DMS79 (cell line): ENCODE measurements at regions not wholly inside any gene's neighbourhood (a gene's known extent, or its start where the extent isn't known, plus 50 kb on each side); places are given as distances from the start of the nearest gene placed in this dataset.
"Not testable (repeated sequence)": the region's sequence is repeated elsewhere in the genome, so short reads cannot be mapped to it uniquely, and the experiment has no call there.

Source experiments
- DNase-seq: peaks from one replicate; lab custom pipeline; 2025; lab: John Stamatoyannopoulos, UW

DNA sequence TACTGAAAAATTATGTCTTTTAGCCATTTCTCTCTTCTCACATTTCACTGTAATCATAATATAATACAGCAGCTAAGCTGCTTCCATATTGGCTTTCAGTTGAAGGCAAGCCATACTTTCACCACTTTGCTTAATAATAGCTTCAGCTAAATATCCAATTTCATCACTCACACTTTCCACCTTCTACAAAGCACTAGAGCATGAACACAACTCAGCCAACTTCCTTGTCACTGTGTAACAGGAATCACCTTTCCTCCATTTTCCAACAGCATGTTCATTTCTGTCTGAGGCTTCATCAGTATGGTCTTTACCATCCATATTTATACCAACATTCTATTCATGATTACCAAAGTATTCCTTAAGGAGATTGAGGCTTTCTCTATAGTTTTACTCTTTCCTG lies 219.8 kb upstream of the CTSO start:
- DNase-seq, result no peak

DNA sequence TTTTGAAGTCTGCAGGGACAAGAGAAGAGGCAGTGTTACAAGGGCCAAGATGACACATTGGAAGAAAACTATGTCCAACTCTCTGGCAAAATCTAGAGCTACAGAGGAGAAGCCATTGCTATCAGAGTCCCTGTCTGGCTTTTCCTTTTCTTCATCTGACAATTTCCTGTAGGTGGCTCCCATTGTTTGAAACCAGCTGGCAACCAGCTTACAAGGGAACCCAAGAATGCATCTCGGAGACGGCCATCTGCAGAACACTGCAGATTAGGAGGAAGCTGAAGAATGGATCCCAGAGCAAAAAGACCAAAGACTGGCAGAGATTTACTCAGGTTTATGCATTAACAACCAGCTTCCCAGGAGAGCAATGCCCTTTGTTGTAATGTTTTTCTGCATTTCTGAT lies 216.2 kb upstream of the CTSO start:
- no peak for DNase-seq

DNA sequence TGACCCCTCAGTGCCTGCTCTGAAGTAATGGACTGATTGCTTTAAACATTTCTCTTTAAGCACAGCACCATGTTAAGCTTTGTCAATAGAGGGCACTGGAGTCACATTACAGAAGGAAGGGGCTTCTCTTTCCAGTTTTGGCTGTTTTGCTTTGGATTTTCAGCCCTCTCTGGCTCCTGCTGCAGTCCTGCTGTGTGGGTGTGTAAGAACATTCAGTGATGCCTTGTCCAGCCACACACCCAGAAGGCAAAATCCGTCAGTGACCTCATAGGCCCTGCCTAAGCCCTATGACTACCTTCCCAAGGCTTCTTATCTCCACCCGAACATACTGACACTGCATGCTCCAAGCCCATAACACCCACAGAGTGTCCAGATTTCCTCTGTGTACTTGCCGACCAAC lies 215.3 kb upstream of the CTSO start:
- no peak for DNase-seq

DNA sequence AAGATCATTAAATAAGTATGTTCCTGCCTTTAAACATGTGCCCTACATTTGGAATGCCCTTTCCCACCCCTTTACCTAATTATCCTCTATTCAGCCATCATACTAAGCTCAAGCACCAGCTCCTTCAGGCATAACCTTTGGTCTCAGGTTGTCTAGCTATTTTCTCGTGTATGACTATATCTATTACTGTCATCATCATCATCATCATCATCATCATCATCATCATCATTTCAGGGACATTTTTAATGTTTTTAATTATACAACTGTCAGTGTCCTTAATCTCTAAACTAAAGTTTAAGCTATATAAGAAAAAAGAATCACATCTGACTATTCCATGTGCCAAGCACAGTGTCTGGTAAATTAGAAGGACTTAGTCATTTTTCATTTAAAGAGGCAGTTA lies 214.6 kb upstream of the CTSO start:
- DNase-seq, result no peak

DNA sequence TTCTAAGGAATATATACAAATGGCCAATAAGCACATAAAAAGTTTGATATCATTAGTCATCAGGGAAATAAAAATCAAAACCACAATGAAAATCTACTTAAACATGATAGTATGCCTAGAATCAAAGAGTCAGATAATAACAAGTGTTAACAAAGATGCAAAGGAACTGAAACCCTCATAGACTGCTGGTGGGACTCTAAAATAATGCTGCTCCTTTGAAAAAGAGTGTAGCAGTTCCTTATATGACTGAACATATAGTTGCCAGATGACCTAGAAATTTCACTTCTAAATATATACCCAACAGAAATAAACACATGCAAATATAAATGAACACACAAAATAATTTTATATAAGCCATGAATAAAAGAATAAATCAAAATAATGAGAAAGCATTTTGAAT lies 205.1 kb upstream of the CTSO start:
- DNase-seq, result no peak

DNA sequence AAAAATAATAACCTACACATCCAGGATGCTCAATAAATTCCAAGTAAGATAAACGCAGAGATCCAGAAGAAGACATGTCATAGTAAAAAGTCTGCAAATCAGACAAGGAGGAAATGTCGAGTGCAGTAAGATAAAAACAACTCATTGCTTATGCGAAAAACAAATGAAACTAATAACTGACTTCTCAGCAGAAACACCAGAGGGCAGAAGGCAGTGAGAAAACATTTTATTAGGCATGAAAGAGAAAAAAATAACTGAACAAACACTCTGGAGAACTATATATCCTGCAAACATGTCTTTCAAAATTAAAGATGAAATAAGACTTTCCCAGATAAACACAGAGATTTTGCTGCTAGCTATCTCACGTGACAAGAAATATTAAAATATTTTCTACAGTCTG lies 201.3 kb upstream of the CTSO start:
- DNase-seq, result no peak

DNA sequence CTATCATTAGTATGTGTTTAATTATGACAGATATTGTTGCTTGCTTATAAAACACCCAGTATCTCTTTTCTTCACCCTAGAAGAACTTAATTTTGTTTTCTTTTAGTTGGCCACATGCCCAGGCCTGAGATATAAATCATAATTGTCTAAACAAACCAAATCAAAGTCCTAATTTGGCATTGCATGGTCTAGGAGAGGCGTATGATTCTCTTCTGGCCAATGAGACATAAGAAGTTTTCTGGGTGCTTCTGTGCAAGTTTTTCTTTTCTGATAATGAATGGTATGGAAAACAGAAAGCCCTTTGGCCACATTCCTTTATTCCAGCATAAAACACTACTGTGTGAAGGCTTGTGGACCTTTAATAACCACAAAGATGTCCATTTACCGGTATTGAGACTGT lies 192.9 kb upstream of the CTSO start:
- DNase-seq, result no peak

DNA sequence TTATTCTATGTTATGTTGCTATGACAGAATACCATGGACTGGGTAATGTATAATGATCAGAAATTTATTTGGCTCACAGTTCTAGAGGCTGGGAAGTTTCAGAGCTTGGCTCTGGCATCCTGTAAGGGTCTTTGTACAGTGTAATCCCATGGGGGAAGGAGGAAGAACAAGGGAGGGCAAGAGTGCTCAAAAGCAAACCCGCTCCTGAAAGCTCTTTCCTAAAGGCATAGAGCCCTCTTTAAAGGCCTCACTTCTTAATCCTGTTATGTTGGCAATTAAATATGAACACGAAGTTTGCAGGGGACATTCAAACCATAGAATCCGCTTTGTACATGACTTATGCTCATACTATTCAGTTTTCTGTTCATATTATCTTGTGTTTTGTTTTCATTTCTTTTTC lies 191.3 kb upstream of the CTSO start:
- DNase-seq, result no peak

DNA sequence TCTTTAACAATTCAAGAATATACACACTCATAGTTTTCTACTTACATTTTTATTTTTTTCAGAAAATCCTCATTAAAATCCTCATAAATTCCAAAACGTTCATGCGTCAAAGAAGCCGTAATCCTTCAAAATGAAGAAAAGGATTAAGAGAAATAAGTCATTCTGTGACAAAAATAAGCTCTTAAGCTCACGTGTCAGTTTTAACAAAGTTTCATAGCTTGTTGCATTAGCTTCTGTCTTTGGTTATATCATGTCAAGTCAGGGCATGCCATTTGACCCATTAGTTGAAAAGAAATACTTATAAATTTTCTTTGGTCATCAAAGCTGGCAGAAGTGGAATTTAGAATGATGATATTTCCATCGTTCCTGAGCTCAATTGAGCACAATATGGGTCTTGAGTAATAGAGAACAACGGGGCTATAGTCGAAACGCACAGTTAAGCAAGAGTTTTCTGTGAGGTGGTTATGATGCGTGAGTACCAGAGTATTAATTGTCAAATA lies 185.2 kb upstream of the CTSO start:
- DNase-seq, result no peak

DNA sequence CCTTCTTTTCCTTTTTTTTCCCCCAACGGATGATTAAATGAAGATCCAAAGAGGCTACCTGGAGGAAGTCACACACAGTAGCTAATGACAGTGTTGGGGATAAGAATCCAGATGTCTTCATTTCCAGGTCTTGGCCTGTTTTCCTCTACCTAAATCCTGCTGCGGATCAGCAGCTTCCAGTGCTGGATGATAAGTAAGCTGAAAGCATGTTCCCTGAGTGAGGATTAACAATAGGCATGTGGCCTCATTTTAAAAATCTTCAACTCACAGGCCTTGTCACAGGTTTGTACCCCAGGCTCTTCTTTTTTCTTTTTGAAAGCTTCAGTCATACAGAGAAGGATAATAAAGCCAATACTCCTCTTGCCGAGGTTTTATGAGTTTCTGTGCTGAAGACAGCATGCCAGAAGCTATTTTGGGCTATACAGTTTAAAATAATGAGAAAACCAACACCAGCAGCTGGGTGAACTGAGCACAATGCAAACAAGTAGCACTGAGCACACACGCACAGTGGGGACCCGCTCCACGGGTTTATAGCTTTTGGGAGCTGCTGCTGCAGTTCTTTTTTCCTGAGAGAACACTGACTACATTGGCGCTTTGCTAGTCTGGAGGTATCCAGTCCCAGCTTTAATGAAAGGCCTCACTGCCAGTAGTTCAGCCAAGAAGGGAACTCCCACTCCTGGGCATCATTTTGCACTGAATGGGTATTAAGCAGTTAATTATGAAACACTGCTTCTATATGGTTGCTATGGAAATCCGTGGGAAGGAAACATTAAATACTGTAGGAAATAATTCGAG lies 184.2 kb upstream of the CTSO start:
- DNase-seq, result no peak

DNA sequence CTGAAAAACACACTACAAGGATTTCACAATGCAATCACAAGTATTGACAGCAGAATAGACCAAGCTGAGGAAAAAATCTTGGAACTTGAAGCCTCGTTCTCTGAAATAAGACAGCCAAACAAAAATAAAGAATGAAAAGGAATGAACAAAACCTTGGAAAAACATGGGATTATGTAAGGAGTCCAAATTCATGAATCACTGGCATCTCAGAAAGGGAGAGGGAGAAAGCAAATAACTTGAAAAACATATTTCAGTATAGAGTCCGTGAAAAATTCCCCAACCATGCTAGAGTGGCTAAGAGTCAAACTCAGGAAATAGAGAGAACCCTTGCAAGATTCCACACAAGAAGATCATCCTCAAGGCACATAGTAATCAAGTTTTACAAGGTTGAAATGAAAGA lies 178.5 kb upstream of the CTSO start:
- no peak for DNase-seq

DNA sequence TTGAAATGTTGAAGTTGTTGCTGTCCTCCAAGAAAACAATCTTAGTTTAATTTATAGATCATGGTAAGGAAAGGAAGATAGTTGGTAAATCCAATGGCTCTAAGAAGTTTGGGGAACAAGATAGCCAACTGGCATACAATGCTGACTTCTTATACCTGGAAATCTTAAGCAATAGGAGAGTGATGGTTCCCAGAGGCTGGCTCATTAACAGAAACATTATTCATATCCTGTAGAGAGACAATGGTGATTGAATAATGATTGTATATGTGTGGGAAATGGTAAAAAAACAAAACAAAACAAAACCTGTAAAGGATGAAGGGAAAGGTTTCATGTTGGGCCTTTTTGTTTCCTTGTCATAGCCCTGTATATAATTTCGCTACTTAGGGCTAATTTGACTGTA lies 174.9 kb upstream of the CTSO start:
- DNase-seq, result no peak

DNA sequence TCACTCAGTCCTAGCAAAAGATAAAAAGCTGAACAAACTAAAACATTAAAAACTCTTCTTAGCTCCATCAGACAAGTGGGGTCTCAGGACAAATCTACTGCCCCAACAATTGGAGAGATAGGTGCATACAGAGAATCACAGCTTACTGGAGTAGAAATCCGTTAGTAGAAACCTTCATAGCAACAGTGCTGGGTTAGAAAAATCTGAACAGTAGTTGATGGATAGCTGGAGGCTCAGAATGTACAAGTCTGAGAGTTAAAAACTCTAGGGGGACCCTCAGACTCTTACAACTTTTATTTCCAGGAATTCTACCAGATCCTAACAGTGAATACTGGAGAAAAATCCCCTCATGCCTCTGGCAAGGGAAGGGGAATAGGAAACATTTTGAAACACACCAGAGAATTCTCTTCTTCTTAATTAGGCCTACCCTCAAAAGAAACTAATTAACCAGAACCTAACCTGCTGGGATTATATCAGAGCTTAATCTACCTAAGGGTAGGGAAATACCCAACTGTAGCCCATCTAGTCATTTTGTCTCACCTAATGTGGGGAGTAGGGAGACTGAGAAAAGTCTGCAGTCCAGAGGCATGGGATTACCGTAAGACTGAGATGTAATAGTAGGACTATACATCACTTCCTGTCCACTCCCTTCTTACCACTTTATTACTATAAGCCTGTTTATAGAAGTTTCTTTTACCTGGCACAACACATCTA lies 165.0 kb upstream of the CTSO start:
- DNase-seq, result no peak

DNA sequence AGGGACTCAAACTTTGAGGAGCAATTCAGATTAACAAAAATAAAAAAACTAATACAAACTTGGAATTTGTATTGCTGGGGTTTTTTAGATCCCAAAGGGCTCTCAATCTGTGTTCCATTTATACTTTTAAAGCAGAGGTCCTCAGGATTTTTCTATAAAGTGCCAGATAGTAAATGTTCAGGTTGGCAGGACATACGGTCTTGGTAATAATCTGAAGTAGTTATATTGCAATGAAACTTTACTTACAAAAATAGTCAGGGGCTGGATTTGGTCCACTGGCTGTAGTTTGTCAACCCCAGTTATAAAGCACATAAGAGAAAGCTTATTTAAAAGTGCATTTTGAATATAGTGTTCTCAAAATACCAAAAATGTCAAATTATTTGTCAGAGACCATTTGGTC lies 164.1 kb upstream of the CTSO start:
- no peak for DNase-seq

DNA sequence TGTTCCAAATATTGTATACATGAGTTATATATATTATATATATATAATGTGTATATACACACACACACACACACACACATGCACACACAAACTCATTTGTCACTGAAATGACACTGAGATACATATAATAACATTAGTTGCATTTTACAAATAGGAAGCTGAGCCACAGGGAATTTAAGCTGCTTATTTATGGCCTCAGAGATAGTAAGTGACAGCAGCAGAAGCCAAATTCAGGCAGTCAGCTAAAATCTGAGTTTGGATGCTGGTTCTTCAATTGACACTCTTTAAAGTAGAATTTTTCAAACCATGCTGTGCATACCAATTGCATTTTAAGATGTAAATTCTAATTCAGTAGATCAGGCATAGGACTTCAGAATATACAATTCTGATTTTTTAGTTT lies 163.3 kb upstream of the CTSO start:
- DNase-seq, result no peak

DNA sequence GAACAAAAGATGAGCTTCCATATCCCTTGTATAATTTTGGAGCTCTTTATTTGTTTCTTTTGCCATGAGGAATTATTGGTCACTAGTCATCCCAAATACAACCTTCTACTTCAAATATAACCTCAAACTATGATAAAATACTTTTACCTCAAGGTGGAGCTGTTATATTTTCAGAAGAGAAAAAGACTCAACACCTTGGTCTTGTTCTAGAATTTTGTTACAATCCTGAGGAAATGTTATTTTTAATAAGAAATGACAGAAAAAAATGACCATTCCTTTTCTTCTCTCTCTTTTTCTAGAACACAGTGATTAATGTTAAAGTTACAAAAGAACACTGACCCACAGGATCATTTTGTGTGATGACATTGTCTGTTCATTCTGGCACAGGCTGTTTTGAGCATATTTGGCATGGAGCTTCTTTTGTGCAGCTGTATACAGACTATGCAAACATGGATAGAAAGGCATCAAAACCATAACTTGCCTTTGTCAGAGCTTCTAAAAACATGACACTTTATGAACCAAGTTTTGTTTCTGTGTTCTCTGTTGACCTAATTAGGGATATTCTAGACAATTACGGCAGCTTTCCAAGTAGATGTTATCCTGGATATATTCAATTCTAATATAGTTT lies 159.6 kb upstream of the CTSO start:
- no peak for DNase-seq

DNA sequence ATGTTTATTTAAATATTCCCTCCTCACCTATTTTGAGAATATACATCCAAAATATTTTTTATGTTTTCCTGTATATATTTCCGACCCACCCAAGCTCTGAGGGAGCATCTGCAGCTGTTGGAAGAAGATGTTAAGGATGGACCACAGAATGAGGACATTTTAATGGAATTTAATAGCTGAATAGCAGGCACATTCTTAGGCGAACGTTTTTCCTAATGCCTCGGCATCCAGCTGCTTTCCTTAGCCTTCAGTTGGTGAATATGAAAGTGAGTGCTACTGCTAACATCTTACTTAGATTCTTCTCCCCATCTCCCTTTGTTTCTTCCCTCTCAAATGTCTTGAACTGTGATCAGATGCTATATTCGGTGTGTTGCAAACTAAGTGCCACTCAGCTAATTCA lies 158.0 kb upstream of the CTSO start:
- no peak for DNase-seq

DNA sequence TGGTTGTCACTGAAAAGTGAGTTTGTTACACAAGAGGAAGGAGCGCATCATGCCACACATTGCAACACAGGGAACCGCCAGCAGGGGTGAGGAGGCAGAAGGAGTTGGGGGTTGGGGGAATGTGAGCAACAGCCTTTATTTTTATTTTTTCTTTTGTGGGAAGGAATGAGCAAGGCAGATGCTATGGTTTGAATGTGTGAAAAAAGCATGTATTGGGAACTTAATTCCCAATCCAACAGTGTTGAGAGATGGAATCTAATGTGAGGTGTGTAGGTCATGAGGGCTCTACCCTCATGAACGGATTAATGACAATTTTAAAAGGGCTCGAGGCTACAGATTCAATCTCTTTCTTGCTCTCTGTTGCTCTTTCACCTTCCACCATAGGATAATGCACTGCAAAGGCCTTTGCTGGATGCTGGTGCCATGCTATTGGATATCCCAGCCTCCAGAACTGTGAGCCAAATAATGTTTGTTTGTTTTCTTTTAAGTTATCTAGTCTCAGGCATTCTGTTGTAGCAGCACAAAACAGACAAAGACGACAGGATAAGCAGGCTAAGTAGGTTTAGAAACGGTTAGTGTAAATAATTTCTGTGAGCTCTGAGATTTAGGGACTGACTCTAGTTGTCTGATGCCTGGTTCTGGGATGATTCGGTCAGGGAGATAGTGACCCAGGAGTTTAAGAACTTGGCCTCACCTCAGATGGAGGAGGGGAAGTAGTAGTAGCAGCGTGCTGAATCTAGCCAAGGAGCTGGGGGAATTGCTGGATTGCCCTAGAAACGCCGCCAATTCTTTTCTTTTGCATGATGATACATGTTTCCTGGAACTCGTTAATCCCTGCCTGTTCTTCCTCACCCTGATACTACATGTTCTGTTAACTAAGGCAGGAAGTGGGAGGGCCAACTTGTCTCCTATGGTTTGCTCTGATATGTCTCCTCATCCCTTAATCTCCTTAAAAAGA lies 156.6 kb upstream of the CTSO start:
- DNase-seq, result no peak

DNA sequence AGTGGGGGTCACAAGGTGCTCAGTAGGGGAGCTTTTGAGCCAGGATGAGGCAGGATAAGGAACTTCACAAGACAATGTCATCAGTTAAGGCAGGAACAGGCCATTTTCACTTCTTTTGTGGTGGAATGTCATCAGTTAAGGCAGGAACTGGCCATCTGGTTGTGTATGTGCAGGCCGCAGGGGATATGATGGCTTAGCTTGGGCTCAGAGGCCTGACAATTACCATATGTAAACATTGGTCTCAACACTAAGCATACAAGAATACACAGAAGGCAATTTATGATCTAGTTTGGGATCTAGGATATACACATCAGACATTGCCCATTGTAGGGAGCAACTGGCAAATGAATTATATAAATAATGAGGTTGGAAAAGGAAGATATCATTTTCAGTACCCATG lies 155.4 kb upstream of the CTSO start:
- not testable (repeated sequence) for DNase-seq

DNA sequence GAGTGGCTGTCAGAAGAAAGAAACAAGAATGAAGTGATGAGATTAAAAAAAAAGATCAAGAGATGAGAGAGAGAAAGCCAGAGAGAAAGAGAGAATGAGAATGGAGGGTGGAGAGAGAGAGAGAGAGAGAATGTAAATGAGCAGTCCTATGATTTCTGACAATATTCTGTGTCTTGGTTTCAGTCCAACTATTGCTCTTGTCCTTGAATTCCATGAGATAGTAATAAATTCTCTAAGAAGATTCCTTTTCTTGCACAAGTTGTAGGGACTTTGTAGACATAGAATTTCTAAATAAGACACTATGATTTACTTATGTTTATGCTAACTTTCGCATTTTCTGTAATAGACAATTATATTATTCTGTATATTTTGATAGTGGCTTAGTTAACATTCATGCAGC lies 149.6 kb upstream of the CTSO start:
- no peak for DNase-seq

DNA sequence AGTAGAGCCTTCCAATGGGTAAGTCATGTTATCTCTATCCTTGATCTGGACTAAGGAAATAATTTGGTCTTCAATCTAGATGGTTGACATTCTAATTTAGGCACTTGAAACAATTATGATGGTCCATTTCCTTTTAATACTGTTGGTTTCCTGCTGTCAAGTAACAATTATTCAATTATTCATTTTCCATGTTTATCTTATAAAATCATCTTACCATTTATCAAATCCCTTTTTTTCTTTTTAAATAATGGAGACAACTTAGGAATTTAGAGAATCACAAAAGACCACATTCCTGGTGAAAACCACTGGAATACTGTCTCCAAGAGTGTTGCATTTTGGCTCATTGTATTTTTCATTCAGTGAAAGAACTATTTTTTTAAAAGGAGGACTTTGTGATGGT lies 148.7 kb upstream of the CTSO start:
- DNase-seq, result no peak

DNA sequence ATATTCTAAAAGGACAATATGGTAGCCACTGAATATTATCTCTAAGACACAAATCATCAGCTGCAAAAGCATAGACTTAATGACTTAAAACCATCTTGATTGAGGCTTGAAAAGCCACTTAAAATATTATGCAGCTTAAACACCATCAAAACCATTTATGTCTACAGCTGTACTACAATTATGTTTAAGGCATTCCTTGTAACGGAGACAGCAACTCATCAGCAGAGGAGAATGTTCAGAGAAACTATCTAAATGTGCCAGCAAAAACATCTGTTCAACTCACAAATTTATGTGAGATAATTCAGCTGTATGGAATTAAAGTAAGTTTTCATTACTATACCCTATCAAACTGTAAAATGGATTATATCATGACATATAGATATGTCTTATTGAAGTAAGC lies 147.9 kb upstream of the CTSO start:
- no peak for DNase-seq
